ENCODE measurements at regions not wholly inside any gene's neighbourhood (a gene's known extent, or its start where the extent isn't known, plus 50 kb on each side); places are given as distances from the start of the nearest gene placed in this dataset.

- no peak for TF ChIP-seq CTCF (IDR thresholded peaks at IDR 0.05; ENCODE audit: low read depth, low read length, missing input control)
- no peak for TF ChIP-seq FOXA1 (IDR thresholded peaks at IDR 0.05)
- TF ChIP-seq GABPA (IDR thresholded peaks at IDR 0.05 in 1 of 2, conservative IDR thresholded peaks at IDR 0.05 in 1 of 2) = no peak
- TF ChIP-seq, protein P1, sequence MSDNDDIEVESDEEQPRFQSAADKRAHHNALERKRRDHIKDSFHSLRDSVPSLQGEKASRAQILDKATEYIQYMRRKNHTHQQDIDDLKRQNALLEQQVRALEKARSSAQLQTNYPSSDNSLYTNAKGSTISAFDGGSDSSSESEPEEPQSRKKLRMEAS (IDR thresholded peaks at IDR 0.05) = no peak
- no peak for TF ChIP-seq RAD21 (IDR thresholded peaks at IDR 0.05)
- TF ChIP-seq, protein P2, sequence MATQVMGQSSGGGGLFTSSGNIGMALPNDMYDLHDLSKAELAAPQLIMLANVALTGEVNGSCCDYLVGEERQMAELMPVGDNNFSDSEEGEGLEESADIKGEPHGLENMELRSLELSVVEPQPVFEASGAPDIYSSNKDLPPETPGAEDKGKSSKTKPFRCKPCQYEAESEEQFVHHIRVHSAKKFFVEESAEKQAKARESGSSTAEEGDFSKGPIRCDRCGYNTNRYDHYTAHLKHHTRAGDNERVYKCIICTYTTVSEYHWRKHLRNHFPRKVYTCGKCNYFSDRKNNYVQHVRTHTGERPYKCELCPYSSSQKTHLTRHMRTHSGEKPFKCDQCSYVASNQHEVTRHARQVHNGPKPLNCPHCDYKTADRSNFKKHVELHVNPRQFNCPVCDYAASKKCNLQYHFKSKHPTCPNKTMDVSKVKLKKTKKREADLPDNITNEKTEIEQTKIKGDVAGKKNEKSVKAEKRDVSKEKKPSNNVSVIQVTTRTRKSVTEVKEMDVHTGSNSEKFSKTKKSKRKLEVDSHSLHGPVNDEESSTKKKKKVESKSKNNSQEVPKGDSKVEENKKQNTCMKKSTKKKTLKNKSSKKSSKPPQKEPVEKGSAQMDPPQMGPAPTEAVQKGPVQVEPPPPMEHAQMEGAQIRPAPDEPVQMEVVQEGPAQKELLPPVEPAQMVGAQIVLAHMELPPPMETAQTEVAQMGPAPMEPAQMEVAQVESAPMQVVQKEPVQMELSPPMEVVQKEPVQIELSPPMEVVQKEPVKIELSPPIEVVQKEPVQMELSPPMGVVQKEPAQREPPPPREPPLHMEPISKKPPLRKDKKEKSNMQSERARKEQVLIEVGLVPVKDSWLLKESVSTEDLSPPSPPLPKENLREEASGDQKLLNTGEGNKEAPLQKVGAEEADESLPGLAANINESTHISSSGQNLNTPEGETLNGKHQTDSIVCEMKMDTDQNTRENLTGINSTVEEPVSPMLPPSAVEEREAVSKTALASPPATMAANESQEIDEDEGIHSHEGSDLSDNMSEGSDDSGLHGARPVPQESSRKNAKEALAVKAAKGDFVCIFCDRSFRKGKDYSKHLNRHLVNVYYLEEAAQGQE (IDR thresholded peaks at IDR 0.05) = no peak
- TF ChIP-seq TAF1 (conservative IDR thresholded peaks at IDR 0.05) = no peak
- TF ChIP-seq SP1 (IDR thresholded peaks at IDR 0.05) = no peak
- TF ChIP-seq JUND (IDR thresholded peaks at IDR 0.05) = no peak
- TF ChIP-seq YY1 (IDR thresholded peaks at IDR 0.05) = no peak
These were observed 56.9 kb upstream of the SOX9 start for GRCh38 chr17:72063756-72064450.

Data from liver (tissue), 3 donors.